GM20000 (cell line): ENCODE measurements at regions not wholly inside any gene's neighbourhood (a gene's known extent, or its start where the extent isn't known, plus 50 kb on each side); places are given as distances from the start of the nearest gene placed in this dataset.

Experiments
- DNase-seq: peaks from one replicate; pipeline ENCODE4 v3.0.0; 2012; ENCODE audit warnings: low spot score
- TF ChIP-seq, protein P1 (sequence below): IDR thresholded peaks from 2 replicates; pipeline ENCODE4 v1.5.1; 2012; ENCODE audit warnings: mild to moderate bottlenecking, control low read depth; ENCODE audit errors: extremely low read depth, missing control alignments

DNA sequence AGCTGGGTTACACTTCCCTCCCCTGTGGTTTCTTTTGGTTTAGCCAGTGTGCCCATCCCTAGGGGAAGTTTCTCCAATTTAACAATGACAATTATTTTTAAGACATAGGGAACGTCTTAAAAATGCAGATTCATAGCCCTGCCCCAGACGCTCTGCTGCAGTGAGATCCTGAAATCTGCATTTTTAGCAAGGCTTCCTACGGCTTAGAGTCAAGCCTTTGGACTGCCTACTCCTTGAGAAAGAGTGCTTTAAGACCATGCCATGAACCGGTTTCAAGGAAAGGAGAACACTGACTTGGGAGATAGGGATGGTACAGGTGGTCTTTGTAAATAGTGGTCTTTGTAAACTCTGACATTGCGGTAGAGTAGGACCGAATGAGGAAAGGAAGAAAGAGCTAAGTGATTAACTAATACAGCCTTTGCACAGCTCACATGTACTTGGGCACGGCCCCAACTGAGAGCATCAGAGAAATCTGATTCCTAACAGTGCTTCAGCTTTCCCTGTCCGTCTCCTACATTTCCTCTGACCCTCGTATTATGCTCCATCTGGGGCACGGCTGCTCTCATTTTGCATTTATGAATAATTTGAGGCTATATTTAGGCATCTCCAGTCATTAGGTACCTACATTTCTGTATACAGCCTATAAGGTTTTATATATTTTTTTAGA lies 217.6 kb upstream of the TANK start:
- TF ChIP-seq, protein P1, sequence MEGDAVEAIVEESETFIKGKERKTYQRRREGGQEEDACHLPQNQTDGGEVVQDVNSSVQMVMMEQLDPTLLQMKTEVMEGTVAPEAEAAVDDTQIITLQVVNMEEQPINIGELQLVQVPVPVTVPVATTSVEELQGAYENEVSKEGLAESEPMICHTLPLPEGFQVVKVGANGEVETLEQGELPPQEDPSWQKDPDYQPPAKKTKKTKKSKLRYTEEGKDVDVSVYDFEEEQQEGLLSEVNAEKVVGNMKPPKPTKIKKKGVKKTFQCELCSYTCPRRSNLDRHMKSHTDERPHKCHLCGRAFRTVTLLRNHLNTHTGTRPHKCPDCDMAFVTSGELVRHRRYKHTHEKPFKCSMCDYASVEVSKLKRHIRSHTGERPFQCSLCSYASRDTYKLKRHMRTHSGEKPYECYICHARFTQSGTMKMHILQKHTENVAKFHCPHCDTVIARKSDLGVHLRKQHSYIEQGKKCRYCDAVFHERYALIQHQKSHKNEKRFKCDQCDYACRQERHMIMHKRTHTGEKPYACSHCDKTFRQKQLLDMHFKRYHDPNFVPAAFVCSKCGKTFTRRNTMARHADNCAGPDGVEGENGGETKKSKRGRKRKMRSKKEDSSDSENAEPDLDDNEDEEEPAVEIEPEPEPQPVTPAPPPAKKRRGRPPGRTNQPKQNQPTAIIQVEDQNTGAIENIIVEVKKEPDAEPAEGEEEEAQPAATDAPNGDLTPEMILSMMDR, result no peak
- no peak for DNase-seq

DNA sequence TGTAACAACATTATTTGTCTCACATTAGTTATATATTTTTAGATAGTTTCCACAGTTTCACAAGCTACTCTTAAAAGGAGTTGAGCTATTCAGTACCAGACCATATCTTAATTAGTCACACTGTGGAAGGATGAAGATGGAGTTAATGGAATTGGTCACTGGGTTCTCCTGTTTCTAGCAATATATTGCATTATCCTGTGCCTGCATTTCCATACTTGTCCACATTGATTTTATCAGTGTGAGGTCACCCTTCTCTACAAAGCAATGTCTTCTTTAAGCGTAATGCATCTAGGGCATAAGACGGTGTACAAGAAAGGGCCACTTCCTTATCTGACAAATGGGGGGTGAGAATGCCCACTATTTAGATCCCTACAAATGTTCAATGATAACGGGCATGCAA lies 216.8 kb upstream of the TANK start:
- TF ChIP-seq, protein P1, result no peak
- no peak for DNase-seq

DNA sequence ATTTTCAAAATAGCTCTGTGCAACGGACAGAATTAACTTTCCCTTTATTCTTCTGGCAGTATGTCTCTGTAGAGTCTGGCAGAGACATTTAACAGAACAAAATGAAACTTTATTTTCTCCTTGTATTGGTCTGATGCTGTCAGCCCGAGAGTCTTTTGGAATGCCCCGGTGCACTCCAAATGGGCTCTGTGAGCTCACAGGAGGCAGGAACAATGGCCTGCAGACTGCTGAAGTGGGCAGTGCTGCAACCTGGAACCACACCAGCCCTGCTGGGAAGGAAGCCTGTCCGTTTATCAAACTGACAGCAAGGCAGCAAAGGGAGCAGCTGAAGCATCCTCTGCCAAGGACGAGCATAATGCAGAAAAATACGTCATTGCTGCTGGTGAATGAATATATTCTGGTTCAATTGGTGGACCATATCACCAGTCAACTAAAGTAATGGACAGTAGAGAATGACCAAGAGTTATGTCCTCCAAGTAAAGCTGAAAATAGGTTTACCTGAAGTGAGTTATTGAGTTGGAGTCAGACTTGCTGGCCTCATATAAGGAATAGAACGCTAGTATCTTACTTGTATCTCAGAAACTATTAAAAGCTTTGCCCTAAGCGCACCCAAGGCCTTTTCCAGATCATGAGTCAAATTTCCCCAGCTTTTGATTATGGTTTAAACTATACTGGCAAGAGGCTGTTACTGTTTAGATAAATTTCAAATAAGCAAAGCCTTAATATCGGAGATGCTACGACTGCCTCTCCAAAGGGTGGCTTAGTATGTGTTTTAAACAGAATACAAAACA lies 207.6 kb upstream of the TANK start:
- DNase-seq, result no peak
- TF ChIP-seq, protein P1, result no peak

DNA sequence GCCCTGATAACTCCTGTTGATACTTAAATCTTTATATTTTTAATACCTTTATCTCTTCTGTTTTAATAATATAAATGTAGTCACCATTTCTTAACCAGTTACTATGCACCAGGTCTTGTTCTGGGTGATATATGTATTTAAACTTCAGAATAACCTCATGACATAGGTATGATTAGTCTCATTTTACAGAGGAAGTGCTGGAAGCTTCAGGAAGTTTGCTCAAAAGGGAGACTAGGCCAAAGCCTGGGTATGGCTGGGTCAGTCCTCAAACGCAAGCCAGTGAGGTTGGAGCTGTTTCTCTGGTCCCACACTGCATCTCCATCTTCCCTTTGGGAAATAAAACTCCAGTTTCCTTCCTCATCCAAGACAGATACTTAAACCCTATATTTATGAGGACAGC lies 204.7 kb upstream of the TANK start:
- DNase-seq, result no peak
- TF ChIP-seq, protein P1, result no peak

- no peak for DNase-seq
- TF ChIP-seq, protein P1, result no peak
Measured at GRCh38 chr2:160956243-160956802, 203.9 kb upstream of the TANK start.

- TF ChIP-seq, protein P1, result no peak
- no peak for DNase-seq
Measured at GRCh38 chr2:160963957-160964356, 196.3 kb upstream of the TANK start.

DNA sequence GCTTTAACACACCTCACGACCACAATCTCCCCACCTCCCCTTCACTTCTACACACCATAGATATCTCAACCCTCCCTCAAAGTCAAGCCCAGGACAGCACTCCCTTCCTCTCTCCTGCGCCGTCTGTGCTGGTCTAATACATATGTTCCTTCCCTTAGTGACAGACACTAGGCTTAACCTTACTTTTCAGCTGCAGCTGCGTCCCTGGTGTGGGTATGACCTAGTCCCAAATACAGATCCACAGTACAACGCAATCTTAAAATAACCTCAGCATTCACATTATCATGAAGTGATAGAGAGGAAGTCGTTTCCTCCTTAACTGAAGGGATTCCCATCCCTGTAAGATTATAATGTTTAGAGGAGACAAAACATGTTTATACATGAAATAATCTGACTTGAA lies 192.7 kb upstream of the TANK start:
- TF ChIP-seq, protein P1, result no peak
- no peak for DNase-seq
